HEK293 (cell line): ENCODE measurements at regions not wholly inside any gene's neighbourhood (a gene's known extent, or its start where the extent isn't known, plus 50 kb on each side); places are given as distances from the start of the nearest gene placed in this dataset.

Experiments used
- CTCF ChIA-PET: fragments of 350-600 bp; formaldehyde crosslinking; extraction: SDS; loops from one replicate; lab custom pipeline; 2021; ENCODE audit warnings: antibody characterized with exemption; lab: Yijun Ruan, JAX
- POLR2A ChIA-PET: fragments of 300-600 bp; formaldehyde crosslinking; extraction: SDS; loops from one replicate; lab custom pipeline; 2020; ENCODE audit warnings: antibody characterized with exemption, inconsistent platforms; lab: Yijun Ruan, JAX
- H3K27ac ChIP-seq: fragments of 200-500 bp; sonication (Bioruptor generic); 2 replicates; pipeline ENCODE4 v1.5.1; 2014; ENCODE audit warnings: low read depth, low read length, control low read depth, inconsistent platforms; ENCODE audit errors: extremely low read depth
- H3K36me3 ChIP-seq, 2 experiments: fragments of 200-500 bp in 1 of 2; sonication (Bioruptor generic) in 1 of 2; 1 replicate in 1 of 2; 2 replicates in 1 of 2; pipeline ENCODE4 v1.5.1; 2014 to 2017; ENCODE audit warnings: inconsistent platforms in 2 of 2, low read length in 2 of 2; ENCODE audit not compliant: control insufficient read depth in 2 of 2, insufficient read depth in 1 of 2
- H3K4me1 ChIP-seq: fragments of 200-500 bp; sonication (Bioruptor generic); 2 replicates; pipeline ENCODE4 v1.5.1; 2014; ENCODE audit warnings: mild to moderate bottlenecking, low read length, inconsistent platforms; ENCODE audit not compliant: control insufficient read depth, insufficient read depth
- H3K4me3 ChIP-seq: 2 replicates; pipeline ENCODE4 v1.5.1; 2011; ENCODE audit warnings: low read depth, mild to moderate bottlenecking, control low read depth, low read length, moderate library complexity
- H3K9me3 ChIP-seq: fragments of 200-500 bp; sonication (Bioruptor generic); 2 replicates; pipeline ENCODE4 v1.5.1; 2014; ENCODE audit warnings: low read depth, low read length, inconsistent platforms; ENCODE audit not compliant: control insufficient read depth, insufficient read depth
- GLI2 ChIP-seq: fragments of 450-650 bp; formaldehyde crosslinking; IDR thresholded peaks from 2 replicates; pipeline ENCODE4; 2017; ENCODE audit warnings: missing biosample characterization, missing genetic modification characterization, low read depth, borderline replicate concordance
- KLF9 ChIP-seq: fragments of 450-650 bp; formaldehyde crosslinking; IDR thresholded peaks from 2 replicates; pipeline ENCODE4 v1.5.1; 2016; ENCODE audit warnings: missing biosample characterization, missing genetic modification characterization, low read depth
- PRDM1 ChIP-seq: fragments of 450-650 bp; formaldehyde crosslinking; IDR thresholded peaks from 2 replicates; pipeline ENCODE4; 2016; ENCODE audit warnings: missing biosample characterization, missing genetic modification characterization
- PRDM10 ChIP-seq: fragments of 450-650 bp; formaldehyde crosslinking; IDR thresholded peaks from 2 replicates; pipeline ENCODE4 v1.5.1; 2016; ENCODE audit warnings: missing biosample characterization, missing genetic modification characterization
- SALL2 ChIP-seq: fragments of 450-650 bp; formaldehyde crosslinking; IDR thresholded peaks from 2 replicates; pipeline ENCODE4 v1.5.0; 2017; ENCODE audit warnings: missing biosample characterization, mild to moderate bottlenecking, missing genetic modification characterization, borderline replicate concordance
- SETDB1 ChIP-seq: IDR thresholded peaks from one replicate; pipeline ENCODE4 v1.6.1; 2017; ENCODE audit warnings: mild to moderate bottlenecking, low read length, moderate library complexity, mixed read lengths; ENCODE audit not compliant: insufficient read length
- ZBTB10 ChIP-seq: fragments of 450-650 bp; formaldehyde crosslinking; IDR thresholded peaks from 2 replicates; pipeline ENCODE4 v1.5.1; 2016; ENCODE audit warnings: missing biosample characterization, missing genetic modification characterization
- ZBTB6 ChIP-seq: fragments of 450-650 bp; formaldehyde crosslinking; IDR thresholded peaks from 2 replicates; pipeline ENCODE4 v1.5.1; 2017; ENCODE audit warnings: missing biosample characterization, missing genetic modification characterization
- ZFP41 ChIP-seq: fragments of 450-650 bp; formaldehyde crosslinking; IDR thresholded peaks from 2 replicates; pipeline ENCODE4 v1.5.1; 2016; ENCODE audit warnings: missing biosample characterization, missing genetic modification characterization, borderline replicate concordance
- ZNF133 ChIP-seq: fragments of 450-650 bp; formaldehyde crosslinking; IDR thresholded peaks from 2 replicates; pipeline ENCODE4 v1.5.1; 2016; ENCODE audit warnings: missing biosample characterization, missing genetic modification characterization
- ZNF157 ChIP-seq: fragments of 450-650 bp; formaldehyde crosslinking; IDR thresholded peaks from 2 replicates; pipeline ENCODE4 v1.5.1; 2016; ENCODE audit warnings: missing biosample characterization, missing genetic modification characterization
- ZNF184 ChIP-seq: fragments of 450-650 bp; IDR thresholded peaks from 2 replicates; pipeline ENCODE4 v1.5.1; 2018; ENCODE audit warnings: missing biosample characterization, mild to moderate bottlenecking, missing genetic modification characterization
- ZNF24 ChIP-seq: fragments of 450-650 bp; formaldehyde crosslinking; IDR thresholded peaks from 2 replicates; pipeline ENCODE4 v1.5.1; 2016; ENCODE audit warnings: missing biosample characterization, missing genetic modification characterization
- ZNF423 ChIP-seq: fragments of 450-650 bp; formaldehyde crosslinking; IDR thresholded peaks from 2 replicates; pipeline ENCODE4 v1.5.1; 2016; ENCODE audit warnings: missing biosample characterization, missing genetic modification characterization
- ZNF510 ChIP-seq: fragments of 450-650 bp; formaldehyde crosslinking; IDR thresholded peaks from 2 replicates; pipeline ENCODE4 v1.5.1; 2018; ENCODE audit warnings: mild to moderate bottlenecking, missing genetic modification characterization, missing biosample characterization; ENCODE audit not compliant: insufficient replicate concordance
- ZNF544 ChIP-seq: fragments of 450-650 bp; formaldehyde crosslinking; IDR thresholded peaks from 2 replicates; pipeline ENCODE4 v1.5.0; 2017; ENCODE audit warnings: missing biosample characterization, missing genetic modification characterization
- ZNF626 ChIP-seq: fragments of 450-650 bp; sonication (Bioruptor Pico); formaldehyde crosslinking; IDR thresholded peaks from 2 replicates; pipeline ENCODE4 v1.5.1; 2018; ENCODE audit warnings: missing biosample characterization, missing genetic modification characterization, inconsistent platforms
- ZNF791 ChIP-seq: fragments of 450-650 bp; formaldehyde crosslinking; IDR thresholded peaks from 2 replicates; pipeline ENCODE4 v1.5.1; 2016; ENCODE audit warnings: missing biosample characterization, missing genetic modification characterization
- ZNF843 ChIP-seq: fragments of 450-650 bp; formaldehyde crosslinking; IDR thresholded peaks from 2 replicates; pipeline ENCODE4 v1.5.1; 2016; ENCODE audit warnings: missing biosample characterization, missing genetic modification characterization

- Histone ChIP-seq H3K9me3 (no peaks in the 10 kb centered on the region), H3K4me1 (no peaks in the 10 kb centered on the region), H3K36me3 (no peaks in the 10 kb centered on the region), H3K27ac (no peak overlapping the region), H3K4me3 (no peak overlapping the region)
- POLR2A ChIA-PET = no interaction called here
- CTCF ChIA-PET = no interaction called here
- TF ChIP-seq PRDM1 (tag by site-specific recombination) = no peak
- no peak for TF ChIP-seq SETDB1
- TF ChIP-seq ZNF544 (tag by site-specific recombination) = no peak
- no peak for TF ChIP-seq ZNF184 (tag by site-specific recombination)
- TF ChIP-seq ZFP41 (tag by site-specific recombination) = no peak
- TF ChIP-seq ZNF843 (tag by site-specific recombination) = no peak
- no peak for TF ChIP-seq ZBTB6 (tag by site-specific recombination)
- no peak for TF ChIP-seq SALL2 (tag by site-specific recombination)
- no peak for TF ChIP-seq ZBTB10
- TF ChIP-seq ZNF423 (tag by site-specific recombination) = no peak
- no peak for TF ChIP-seq ZNF157 (tag by site-specific recombination)
- TF ChIP-seq ZNF24 (tag by site-specific recombination) = no peak
- TF ChIP-seq ZNF133 (tag by site-specific recombination) = no peak
- TF ChIP-seq PRDM10 (tag by site-specific recombination) = no peak
- TF ChIP-seq ZNF626 = no peak
- no peak for TF ChIP-seq ZNF791 (tag by site-specific recombination)
- TF ChIP-seq, all 188 proteins: peak for 0
These were observed 292.5 kb downstream of the NUP35 start for GRCh38 chr2:183416753-183417152.

GRCh38 chr2:183426825-183427224 lies 302.6 kb downstream of the NUP35 start:
- TF ChIP-seq GLI2 (no peak), ZNF544 (tag by site-specific recombination) (no peak), ZNF626 (no peak), ZNF510 (tag by site-specific recombination) (no peak), KLF9 (no peak)
- no peaks in the 10 kb centered on the region for H3K4me1 ChIP-seq
- no peaks in the 10 kb centered on the region for H3K36me3 ChIP-seq
- ChIA-PET CTCF (no interaction called here), POLR2A (no interaction called here)
- no peak overlapping the region for H3K4me3 ChIP-seq
- no peaks in the 10 kb centered on the region for H3K9me3 ChIP-seq
- H3K27ac ChIP-seq = no peak overlapping the region
